Right ventricle myocardium superior (tissue), 1 donor: ENCODE measurements at regions not wholly inside any gene's neighbourhood (a gene's known extent, or its start where the extent isn't known, plus 50 kb on each side); places are given as distances from the start of the nearest gene placed in this dataset.

ENCODE experiments used
- ATAC-seq: fragments of 200-7000 bp; cut with Tn5 transposase; one replicate; pipeline ENCODE4 v1.9.1; 2020; ENCODE audit warnings: mild to moderate bottlenecking; ENCODE audit not compliant: poor library complexity
- DNase-seq: peaks from one replicate; pipeline ENCODE4 v3.0.0-alpha.2; 2020
- intact Hi-C: fragments of 100-400 bp; cut with DNase I; formaldehyde crosslinking; loops from one replicate; pipeline ENCODE4 v1.11.2; 2022
- donor health status: DM: no; HTN: yes; CAD: no; lungs with severe emphysema.

DNA sequence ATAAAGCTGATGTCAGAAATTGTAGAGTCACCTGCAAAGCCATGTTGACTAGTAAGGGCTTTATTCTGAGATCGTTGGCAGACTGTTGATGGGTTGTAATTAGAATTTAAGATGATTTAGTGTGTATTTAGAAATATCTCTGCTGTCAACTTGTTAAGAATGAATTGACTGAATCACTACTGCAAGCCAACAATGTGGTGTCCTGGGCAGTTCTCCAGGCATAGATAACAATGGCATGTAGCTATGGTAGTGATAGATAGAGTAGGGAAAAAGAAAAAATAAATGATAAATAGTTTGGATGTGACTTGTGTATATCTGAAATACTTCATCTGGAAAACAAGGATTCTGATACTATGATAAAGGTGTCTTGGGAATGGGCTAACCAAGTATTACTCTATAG, 640.2 kb downstream of the ARL4A start:
- no peak for ATAC-seq
- intact Hi-C loops: no loop called here
- no peak for DNase-seq

DNA sequence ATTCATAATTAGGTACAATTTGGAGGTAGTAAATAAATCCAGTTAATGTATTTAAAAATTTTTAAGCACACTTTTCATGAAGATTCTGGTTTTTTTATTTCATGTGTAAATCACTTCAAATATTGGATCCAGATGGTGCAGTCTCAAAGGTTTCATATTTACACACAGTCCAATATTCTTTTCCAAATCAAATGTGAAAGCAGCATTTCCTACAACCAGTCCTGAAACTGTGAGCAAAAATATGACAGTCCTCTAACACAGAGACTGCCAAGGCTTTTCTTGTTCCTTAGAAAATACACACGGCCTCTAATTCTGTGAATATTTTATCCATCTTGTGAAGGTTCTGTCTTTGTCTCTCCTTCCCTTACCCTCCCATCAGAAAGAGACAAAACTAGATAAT, 645.9 kb downstream of the ARL4A start:
- intact Hi-C loops: no loop called here
- ATAC-seq (no peak), DNase-seq (no peak)

DNA sequence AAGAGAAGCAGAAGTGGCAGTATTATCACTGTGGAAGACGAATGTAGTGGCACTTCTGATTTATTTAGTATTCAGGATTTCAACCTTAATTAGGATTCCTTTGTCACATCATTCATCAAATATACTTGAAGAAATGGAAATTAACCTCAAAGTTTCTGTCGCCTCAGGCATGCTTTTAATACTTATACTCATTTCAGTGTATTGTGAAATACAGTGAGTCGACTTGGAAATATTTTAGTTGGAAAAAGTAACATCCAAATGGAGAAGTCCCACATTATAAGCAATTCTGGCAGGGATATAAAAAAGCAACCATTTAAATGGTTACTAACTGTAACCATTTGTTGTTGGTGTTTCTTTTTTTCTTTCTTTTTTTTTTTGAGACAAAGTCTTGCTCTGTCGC, 648.8 kb downstream of the ARL4A start:
- ATAC-seq (no peak), DNase-seq (no peak)
- intact Hi-C loops: no loop called here

DNA sequence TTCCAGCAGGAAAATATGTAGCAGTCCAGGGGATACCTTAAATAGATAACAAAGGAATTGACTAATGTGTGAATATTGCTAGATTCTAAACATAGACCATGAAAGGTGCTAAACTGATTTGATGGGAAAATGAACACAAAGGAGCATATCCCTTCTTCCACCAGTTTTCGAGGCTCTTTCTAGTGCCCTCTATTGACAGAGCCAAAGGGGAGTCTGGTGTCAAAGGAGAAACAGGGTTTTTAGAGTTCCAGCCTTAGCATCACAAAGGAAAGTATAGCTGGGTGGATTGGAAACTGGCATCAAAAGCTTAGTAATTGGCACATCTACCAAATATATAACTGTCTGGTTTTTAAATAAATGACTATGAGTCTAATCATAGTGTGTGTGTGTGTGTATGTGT, 636.8 kb downstream of the ETV1 start:
- no peak for DNase-seq
- no peak for ATAC-seq
- intact Hi-C loops: no loop called here

DNA sequence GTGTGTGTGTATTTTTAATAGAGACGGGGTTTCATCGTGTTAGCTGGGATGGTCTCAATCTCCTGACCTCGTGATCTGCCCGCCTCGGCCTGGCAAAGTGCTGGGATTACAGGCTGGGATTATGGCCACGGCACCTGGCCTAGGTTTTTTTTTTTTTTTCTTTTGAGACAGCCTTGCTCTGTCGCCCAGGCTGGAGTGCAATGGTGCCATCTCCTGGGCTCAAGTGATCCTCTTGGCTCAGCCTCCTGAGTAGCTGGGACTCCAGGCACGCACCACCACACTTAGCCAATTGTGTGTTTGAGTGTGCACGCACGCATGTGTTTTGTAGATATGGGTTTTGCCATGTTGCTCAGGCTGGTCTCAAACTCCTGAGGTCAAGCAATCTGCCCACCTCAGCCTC, 629.8 kb downstream of the ETV1 start:
- intact Hi-C loops: no loop called here
- ATAC-seq: no peak
- DNase-seq: no peak

DNA sequence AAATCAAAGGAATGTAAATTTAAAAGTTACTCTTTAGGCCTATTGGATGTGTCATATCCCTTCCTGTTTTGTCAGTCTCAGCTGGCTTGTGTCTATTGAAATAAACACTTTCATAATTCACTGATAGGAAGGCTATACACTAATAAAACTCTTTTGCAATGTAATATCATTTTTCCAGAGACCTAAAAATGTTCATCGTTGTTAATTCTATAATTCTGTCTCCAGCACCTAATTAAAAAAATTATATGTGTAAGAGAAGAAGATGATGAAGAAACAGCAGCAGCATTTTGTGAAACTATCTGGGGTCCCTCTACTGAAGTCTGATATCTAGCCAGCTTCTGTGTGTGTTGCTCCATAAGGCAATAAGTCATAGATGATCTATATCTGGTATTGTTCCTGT, 602.7 kb downstream of the ETV1 start:
- DNase-seq (no peak), ATAC-seq (no peak)
- intact Hi-C loops: no loop called here

DNA sequence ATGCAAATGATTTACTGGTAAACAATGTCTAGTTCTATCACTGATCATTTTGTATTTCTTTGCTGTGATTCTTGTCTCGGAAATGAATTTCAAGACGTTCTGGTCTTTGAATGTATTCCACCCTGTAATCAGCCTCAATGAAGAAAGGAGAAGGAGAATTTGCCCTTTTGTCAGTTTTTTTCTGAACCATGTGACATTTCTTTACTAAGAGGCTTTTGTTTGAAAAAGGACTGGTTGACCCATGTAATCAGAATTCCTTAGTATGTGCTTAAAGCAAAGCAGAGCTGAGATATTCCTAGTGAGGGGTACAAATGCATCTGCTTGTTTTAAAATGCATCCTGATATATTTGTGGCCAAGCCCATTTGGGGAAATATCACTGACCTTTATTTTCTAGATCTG, 581.6 kb downstream of the ETV1 start:
- intact Hi-C loops: no loop called here
- ATAC-seq: no peak
- no peak for DNase-seq

DNA sequence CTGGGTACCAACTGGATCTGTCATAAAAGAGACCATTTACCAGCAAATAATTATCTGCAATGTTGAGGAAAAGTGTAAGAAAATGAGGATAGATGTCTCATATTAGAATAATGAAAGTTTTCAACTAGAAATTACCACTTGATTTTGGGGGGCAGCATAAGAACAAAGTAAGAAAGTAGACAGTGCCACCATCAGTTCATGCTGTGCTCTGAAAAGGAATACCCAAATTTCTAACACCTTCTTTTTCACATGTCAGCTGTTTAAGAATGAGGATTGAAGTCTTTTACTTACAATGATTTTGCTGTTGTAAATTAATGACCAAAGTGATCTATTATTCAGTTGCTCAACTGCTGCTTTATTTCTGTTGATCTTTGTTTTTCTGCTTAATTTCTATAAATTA, 578.3 kb downstream of the ETV1 start:
- intact Hi-C loops: no loop called here
- no peak for ATAC-seq
- no peak for DNase-seq

DNA sequence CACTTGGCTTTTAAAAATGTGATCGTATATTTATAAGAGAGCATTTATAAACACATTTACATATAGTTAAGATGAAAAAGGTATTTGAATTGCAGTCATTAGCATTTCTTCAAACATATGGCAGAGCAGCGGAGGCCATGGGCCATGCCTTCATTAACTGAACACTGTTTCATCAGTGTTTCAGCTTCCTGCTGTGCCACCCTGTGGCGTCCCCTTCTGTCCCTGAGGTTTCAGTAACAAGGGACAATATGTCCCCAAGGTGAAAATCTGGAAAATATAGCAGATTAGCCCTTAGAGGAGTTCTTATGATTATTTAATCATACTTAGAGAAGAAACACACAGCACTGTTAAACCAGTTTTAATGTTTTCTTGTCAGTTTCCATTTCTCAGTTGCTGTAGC, 577.8 kb downstream of the ETV1 start:
- ATAC-seq (no peak), DNase-seq (no peak)
- intact Hi-C loops: no loop called here

DNA sequence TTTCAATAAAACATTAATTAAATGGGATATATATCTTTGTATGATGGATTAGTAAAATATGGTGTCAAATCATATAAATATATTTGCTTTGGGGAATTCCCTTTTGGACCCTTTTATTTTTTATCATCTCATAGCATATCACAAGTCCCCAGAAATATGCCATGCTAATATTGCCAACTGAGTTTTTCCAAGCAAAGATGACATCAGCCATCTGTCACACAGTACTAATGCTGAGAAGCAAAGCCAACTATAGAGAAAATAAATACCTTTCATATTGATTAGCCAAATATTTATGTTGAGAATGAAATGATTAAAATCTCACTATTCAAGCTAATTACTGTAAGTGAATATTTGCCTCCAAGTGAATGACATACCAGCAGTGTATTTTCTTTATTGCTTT, 575.3 kb downstream of the ETV1 start:
- DNase-seq (no peak), ATAC-seq (no peak)
- intact Hi-C loops: no loop called here

DNA sequence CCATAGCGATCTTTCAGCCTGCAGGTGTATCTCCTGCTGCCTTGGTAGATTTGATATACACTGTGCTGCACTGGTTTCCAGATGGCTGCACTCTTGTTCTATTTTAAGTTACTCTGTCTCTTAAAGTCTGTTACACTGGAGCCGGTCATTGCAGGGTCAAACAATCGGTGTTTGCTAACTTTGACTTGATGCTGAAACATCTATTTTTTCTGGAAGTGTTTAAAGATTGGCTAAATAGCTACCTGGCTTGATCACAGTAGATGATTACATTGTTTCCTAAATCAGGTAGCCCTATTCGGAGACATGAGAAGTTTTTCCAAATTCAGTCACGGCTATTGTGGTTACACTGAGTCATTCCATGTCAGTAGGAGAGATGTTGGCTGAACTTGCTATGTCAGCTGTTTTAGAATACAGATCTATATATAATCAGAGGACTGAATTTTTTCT, 574.8 kb downstream of the ETV1 start:
- intact Hi-C loops: no loop called here
- DNase-seq (no peak), ATAC-seq (peak; percentile 92)

DNA sequence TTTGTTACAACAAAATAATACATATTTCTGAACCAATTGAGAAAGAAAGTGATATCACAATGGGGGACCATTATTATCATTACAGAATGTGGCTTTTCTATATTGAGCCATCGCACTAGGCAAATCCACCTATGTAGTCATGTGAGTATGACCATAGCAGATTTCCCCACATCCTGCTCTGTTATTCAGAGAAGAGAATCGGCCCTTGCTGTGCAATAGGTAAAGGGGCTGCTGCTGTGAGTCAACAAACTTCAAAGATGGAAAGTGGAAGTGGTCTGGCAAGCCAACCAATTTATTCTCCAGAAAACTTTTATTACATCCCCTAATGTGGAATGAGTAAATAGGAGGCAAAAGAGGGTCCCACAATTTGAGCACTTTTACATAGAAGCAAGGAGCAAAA, 573.4 kb downstream of the ETV1 start:
- intact Hi-C loops: no loop called here
- DNase-seq (no peak), ATAC-seq (no peak)

DNA sequence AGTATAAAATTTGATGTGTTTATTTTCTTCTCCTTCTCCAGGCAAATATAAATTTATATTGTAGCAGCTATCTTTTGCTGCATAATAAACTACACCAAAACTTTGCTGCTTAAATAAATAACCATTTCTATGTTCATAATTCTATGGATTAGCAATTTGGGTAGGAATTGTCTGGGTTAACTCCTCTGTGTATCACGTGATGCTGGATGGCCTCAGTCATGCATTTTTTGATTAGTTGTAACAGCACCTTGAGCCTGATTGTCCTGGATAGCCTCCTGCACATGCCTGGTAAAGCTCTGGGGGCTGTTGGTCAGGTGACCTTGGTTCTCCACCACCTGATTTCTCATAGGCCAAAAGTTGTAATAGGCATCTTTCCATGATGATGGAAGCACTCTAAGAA, 572.9 kb downstream of the ETV1 start:
- intact Hi-C loops: no loop called here
- no peak for ATAC-seq
- no peak for DNase-seq

DNA sequence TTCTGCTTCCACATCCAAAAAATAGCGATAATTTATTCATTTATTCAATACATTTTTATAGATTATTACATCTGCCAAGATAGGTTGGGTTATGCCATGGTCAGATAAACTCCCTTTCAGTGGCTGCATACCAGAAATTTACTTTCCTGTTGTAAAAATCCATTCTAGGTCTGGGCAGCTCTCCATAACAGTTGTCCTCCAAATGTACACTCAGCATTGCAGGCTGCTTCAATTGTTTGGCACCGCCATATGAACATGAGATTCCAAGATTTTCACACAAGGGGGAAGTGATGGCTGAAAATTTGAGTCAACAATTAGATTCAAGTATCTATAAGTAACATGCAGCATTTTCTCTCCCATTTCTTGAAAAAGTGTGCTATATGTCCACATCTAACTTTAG, 568.7 kb downstream of the ETV1 start:
- intact Hi-C loops: no loop called here
- DNase-seq (no peak), ATAC-seq (no peak)

DNA sequence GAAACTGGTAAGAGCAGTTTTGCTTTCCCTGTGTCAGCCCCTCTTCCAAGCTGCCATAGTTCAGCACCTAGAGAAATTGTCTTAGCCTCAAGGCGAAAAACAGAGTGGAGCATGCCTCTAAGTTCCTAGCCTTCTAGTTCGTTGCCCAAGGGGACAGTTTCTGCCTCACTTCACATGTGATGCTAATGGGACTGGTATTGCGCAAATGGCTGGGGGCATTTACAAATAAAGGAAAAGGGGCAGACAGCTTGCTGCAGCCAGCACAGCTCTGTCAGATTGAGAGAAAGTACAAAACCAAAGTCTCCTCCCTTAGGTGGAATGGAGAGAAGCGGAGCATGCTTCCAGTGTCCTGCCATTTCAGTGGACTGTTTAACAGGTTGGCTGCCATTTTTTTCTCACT, 567.7 kb downstream of the ETV1 start:
- intact Hi-C loops: no loop called here
- DNase-seq (no peak), ATAC-seq (no peak)

DNA sequence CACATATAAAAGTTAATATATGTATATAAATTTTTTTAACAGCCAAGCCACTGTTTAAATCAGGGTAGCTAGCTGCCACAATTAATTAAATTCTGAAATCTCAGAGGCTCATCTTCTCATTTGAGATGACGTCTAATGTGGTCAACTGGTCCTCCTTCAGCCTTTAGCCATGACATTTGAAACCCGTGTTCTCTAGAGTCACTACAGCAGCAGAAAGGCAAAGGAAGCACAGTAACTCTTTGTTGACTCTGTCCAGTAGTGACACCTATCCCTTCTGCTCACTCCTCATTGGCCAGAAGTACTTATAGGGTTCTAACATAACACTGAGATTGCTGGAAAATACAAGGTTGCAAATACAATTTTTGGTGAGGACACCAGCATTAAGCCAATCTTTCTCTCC, 555.5 kb downstream of the ETV1 start:
- ATAC-seq (no peak), DNase-seq (no peak)
- intact Hi-C loops: no loop called here

DNA sequence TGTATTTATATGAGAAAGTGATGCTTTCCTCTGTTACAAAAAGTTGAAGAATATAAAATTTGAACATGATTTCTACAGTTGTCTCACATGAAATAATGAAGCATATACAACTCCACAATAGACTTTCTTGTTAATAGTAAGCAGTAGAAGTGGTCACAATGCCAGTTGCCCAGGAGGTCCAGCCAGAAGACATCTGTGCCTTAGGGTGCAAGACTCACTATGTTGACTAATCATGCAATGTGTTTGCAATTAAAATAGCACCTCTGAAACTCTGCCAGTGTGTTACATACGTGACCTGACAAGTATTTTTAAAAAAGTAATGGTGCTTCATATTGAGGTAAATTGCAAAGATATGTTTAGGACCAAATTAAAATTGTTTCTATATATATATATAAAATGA, 547.2 kb downstream of the ETV1 start:
- intact Hi-C loops: no loop called here
- ATAC-seq: no peak
- no peak for DNase-seq

DNA sequence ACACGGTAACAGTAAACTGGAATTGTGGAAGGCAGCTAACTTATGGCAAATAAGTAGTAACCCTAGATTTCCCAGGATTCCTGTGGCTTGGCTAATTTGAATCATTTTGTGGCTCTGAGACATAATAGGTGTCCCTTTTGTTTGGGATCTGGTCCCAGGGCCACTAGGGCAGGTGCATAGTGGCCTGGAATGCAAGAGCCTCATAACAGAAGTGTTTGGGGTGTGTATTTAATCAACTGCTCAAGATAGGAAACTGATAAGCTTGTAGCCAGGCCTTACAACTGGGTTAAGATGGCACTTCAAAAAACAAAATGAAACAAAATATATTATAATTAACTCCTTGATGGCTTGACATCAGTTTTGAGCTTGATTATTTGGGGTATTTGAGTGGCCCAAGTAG, 541.8 kb downstream of the ETV1 start:
- ATAC-seq (no peak), DNase-seq (no peak)
- intact Hi-C loops: no loop called here

DNA sequence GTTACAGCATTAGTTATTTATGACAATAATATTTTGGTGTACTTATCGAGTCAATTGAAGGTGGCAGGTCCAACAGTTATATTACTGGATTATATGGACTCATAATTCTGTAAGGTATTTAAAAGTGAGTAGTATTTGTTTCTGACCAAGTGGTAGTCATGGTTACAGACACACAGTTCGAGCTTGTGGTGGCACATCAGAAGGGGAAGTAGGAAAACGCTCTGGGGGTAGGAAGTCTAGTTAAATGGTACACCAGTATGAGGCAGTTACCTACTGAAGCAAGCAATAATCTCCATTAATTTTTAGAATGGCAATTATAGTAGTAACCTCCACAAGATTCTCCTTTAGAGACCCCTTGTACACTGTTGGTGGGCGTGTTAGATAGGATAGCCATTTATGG, 541.2 kb downstream of the ETV1 start:
- DNase-seq (no peak), ATAC-seq (no peak)
- intact Hi-C loops: no loop called here

DNA sequence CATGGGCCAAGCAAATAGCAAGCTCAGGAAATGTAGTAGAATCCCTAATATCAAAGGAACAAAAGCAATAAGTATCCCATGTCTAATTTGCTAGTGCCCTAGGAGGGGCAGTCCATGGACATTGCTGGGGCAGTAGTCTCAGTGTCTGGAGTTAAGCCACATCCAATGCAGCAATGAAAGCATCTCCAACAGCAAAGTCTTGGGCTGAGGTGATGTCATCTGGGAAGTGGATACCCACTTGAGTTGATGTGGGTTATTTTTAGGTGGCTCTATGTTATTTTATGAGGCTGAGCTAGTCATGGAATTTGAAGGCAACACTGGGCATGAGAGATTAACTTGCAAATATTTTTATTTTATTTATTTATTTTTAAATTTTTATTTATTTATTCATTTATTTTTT, 540.0 kb downstream of the ETV1 start:
- no peak for ATAC-seq
- no peak for DNase-seq
- intact Hi-C loops: no loop called here

DNA sequence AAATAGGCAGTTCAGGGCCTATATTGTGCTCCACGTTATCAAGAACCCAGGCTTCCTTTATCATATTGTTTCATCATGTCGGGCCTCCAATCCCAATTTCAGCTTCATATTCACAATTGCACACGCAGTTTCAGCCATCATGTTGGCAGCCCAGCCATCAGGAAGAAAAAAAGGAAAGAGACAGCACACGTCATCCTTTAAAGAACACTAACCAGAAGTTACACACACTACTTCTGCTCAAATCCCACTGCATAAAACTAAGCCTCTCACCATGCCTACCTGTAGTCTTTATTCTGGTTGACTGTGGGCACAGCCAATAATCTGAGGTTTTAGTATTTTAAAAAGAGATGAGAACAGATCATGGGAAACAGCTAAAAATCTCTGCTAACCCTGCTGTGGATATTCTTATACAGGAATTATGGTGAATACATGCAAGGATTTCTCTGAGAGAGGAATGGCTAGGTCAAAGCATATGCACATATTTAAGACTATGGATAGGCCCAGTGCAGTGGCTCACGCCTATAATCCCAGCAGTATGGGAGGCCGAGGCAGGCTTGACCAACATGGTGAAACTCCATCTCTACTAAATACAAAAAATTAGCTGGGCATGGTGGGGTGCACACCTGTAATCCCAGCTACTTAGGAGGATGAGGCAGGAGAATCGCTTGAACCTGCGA, 534.4 kb downstream of the ETV1 start:
- intact Hi-C loops: no loop called here
- ATAC-seq (no peak), DNase-seq (no peak)

DNA sequence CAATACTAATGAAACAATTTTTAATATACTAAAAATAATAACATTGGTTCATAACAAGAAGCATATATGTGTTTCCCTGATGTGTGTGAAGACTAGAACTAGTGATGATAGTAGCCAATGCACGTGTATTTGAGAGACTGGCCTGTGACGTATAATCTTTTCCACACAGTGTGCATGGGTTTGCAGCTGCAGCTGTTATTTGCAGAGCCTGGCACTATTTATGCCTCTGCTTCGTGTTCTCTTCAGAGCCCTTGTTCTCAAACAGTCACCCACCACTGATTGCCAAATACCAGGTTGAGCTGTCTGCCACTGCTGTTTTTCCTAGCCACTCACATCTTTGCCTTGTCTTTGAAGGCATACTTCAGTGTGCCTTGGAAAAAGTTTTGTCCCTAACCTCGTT, 531.7 kb downstream of the ETV1 start:
- intact Hi-C loops: no loop called here
- DNase-seq (no peak), ATAC-seq (peak; percentile 65)
